Loucy (cell line): ENCODE measurements at regions not wholly inside any gene's neighbourhood (a gene's known extent, or its start where the extent isn't known, plus 50 kb on each side); places are given as distances from the start of the nearest gene placed in this dataset.

ENCODE experiments used
- EZH2phosphoT487 ChIP-seq: fragments of 200-600 bp; IDR thresholded peaks from 2 replicates; pipeline ENCODE4 v1.6.1; 2018; ENCODE audit warnings: antibody characterized with exemption, mild to moderate bottlenecking, moderate library complexity, borderline replicate concordance
- TF ChIP-seq, protein P1 (sequence below): fragments of 200-600 bp; sonication (generic); conservative IDR thresholded peaks from 2 replicates; pipeline ENCODE4 v1.5.1; 2014; ENCODE audit warnings: mild to moderate bottlenecking, antibody characterized with exemption, low read length

GRCh38 chr17:11039342-11039741 lies 201.5 kb upstream of the PIRT start:
- TF ChIP-seq, protein P1, sequence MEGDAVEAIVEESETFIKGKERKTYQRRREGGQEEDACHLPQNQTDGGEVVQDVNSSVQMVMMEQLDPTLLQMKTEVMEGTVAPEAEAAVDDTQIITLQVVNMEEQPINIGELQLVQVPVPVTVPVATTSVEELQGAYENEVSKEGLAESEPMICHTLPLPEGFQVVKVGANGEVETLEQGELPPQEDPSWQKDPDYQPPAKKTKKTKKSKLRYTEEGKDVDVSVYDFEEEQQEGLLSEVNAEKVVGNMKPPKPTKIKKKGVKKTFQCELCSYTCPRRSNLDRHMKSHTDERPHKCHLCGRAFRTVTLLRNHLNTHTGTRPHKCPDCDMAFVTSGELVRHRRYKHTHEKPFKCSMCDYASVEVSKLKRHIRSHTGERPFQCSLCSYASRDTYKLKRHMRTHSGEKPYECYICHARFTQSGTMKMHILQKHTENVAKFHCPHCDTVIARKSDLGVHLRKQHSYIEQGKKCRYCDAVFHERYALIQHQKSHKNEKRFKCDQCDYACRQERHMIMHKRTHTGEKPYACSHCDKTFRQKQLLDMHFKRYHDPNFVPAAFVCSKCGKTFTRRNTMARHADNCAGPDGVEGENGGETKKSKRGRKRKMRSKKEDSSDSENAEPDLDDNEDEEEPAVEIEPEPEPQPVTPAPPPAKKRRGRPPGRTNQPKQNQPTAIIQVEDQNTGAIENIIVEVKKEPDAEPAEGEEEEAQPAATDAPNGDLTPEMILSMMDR, result no peak
- no peak for TF ChIP-seq EZH2phosphoT487
